Testis (tissue), 2 donors: ENCODE measurements at regions not wholly inside any gene's neighbourhood (a gene's known extent, or its start where the extent isn't known, plus 50 kb on each side); places are given as distances from the start of the nearest gene placed in this dataset.

Experiments used
- DNase-seq: peaks from one replicate; pipeline ENCODE4 v3.0.0-alpha.2; 2019
- H3K27ac ChIP-seq, 2 donors: fragments of 200-600 bp; sonication (generic); one replicate each; pipeline ENCODE4 v1.5.1; 2019
- H3K27me3 ChIP-seq: fragments of 200-600 bp; sonication (generic); one replicate; pipeline ENCODE4 v1.5.1; 2019
- H3K36me3 ChIP-seq: fragments of 200-600 bp; sonication (generic); one replicate; pipeline ENCODE4 v1.5.1; 2017; ENCODE audit warnings: low read depth; ENCODE audit errors: missing control alignments
- H3K4me1 ChIP-seq: fragments of 200-600 bp; sonication (generic); one replicate; pipeline ENCODE4 v1.5.1; 2019
- H3K4me3 ChIP-seq, 2 donors: fragments of 200-600 bp; sonication (generic); one replicate each; pipeline ENCODE4 v1.5.1; 2017 to 2019
- H3K9me3 ChIP-seq: fragments of 200-600 bp; sonication (generic); one replicate; pipeline ENCODE4 v1.5.1; 2017
- CTCF ChIP-seq, 3 experiments: fragments of 450-650 bp in 2 of 3; fragments of 200-600 bp in 1 of 3; sonication (generic) in 1 of 3; IDR thresholded peaks; one replicate each; pipeline ENCODE4 v1.5.1; 2016 to 2019; ENCODE audit warnings: antibody characterized with exemption in 3 of 3, mild to moderate bottlenecking in 2 of 3, moderate library complexity in 1 of 3
- POLR2A ChIP-seq: fragments of 450-650 bp; IDR thresholded peaks from one replicate; pipeline ENCODE4 v1.6.1; 2017; ENCODE audit warnings: antibody characterized with exemption, mild to moderate bottlenecking, moderate library complexity
- WGBS, 2 donors: methylation state at CpG; one replicate each; pipeline ENCODE4 v1.1.5; 2018; 5-methylcytosine and 5-hydroxymethylcytosine counted together
- intact Hi-C: fragments of 100-400 bp; cut with DNase I; formaldehyde crosslinking; loops from one replicate; pipeline ENCODE4 v1.15.1; 2023; ENCODE audit warnings: low total_unique reads

GRCh38 chr5:161598686-161599085 lies 52.2 kb upstream of the GABRB2 start:
- DNase-seq, result no peak

More at GRCh38 chr5:161598686-161599085, 52.2 kb upstream of the GABRB2 start:
- intact Hi-C loops, result no loop called here
- H3K9me3 ChIP-seq, result no peaks in the 10 kb centered on the region
- H3K27me3 ChIP-seq, result no peaks in the 10 kb centered on the region
- no peak overlapping the region for H3K4me3 ChIP-seq
- WGBS, 2 donors, result 79 to 80% methylated on average over 4 of the region's 4 CpGs
- H3K36me3 ChIP-seq, result no peaks in the 10 kb centered on the region
- no peak overlapping the region for H3K27ac ChIP-seq
- no peaks in the 10 kb centered on the region for H3K4me1 ChIP-seq
- TF ChIP-seq POLR2A, result no peak
- TF ChIP-seq CTCF (IDR thresholded peaks at IDR 0.05), result no peak
